ENCODE measurements at regions not wholly inside any gene's neighbourhood (a gene's known extent, or its start where the extent isn't known, plus 50 kb on each side); places are given as distances from the start of the nearest gene placed in this dataset.
A peak's percentile ranks its signal among the peaks of the same experiment; 100 is the strongest.

DNA sequence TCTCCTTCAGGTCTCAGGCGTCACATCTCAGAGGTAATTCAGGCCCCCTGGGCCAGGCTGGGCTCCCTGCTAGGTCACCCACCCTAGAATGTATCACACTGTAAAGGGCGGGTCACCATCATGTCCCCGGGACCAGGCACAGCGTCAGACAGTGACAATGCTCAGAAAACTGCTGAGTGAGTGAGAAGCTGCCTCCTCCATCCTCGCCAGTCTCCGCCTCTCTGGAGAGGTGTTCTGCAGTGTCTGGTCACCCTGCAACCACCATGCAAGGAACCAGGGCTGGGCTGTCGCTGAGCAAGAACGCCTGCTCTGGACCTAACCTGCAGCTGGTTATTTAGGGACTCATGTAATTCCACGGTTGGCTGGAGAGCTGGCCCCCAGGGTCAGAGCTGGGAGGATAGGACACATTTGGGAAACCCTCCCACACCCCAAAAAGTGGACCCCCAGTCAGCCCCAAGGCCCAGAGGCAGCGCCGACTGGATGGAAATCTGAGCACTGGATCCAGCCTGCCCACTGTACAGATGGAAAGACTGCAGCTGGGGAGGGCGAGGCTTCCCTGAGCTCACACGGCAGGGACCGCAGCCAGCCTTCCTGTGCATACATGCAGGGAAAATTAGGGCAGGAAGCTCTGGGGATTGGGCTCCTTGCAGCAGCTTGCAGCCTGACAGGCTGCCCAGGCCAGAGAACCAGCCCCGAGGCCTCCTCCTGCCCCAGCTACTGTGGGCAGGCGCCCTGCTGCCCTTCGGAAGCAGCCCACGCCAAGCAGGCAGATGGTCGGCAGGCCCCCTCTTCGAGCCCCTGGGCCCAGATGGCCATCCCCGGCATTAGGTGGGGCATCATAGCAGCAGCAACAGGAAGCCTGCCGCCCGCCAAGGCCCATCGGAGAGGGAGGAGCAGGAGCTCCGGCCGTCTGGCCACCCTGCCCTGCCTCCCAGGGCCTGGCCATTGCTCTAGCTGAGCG lies 105.4 kb upstream of the ZMIZ1 start:
- Histone ChIP-seq H3K36me3 (replicated peaks; ENCODE audit: control insufficient read depth, insufficient read depth, low read length) (no peaks in the 10 kb centered on the region), H3K4me3 (ENCODE audit: insufficient read depth, low read depth, low read length) (no peak overlapping the region), H3K27me3 (ENCODE audit: control insufficient read depth, insufficient read depth, low read length) (no peaks in the 10 kb centered on the region; the same call in 1 of the 2 replicates)
- DNase-seq = peak; percentile 63

DNA sequence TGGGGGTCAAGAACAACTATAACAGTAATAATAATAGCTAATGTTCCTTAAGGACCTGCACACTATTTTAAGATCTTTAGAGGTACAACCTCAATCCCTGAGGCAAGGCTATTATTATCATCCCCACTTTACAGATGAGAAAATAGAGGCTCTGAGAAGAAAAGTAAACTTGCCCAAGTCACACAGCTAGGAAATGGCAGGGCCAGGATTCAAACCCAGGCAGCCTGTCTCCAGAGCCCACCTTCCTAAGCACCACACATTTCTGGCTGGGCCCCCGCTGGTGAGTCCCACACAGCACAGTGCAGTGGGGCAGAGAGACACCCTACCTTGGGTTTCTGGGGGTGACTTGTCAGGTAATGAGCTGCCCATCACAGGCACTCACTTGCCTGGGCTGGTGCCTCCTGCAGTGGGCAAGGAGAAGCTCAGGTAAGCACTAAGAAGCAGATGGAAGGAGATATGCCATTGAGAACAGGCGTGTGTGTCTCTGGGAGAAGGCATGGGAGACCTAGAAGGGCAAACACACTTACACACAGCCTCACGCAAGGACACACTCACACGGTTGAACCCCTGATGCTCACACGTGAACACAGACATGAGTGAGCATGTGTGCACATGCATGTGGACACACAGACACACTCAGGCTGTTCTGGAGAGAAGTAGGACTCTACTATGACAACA lies 104.4 kb upstream of the ZMIZ1 start:
- H3K4me3 ChIP-seq (ENCODE audit: insufficient read depth, low read depth, low read length) = no peak overlapping the region
- no peaks in the 10 kb centered on the region; the same call in 1 of the 2 replicates for H3K27me3 ChIP-seq (ENCODE audit: control insufficient read depth, insufficient read depth, low read length)
- no peaks in the 10 kb centered on the region for H3K36me3 ChIP-seq (replicated peaks; ENCODE audit: control insufficient read depth, insufficient read depth, low read length)
- no peak for DNase-seq

DNA sequence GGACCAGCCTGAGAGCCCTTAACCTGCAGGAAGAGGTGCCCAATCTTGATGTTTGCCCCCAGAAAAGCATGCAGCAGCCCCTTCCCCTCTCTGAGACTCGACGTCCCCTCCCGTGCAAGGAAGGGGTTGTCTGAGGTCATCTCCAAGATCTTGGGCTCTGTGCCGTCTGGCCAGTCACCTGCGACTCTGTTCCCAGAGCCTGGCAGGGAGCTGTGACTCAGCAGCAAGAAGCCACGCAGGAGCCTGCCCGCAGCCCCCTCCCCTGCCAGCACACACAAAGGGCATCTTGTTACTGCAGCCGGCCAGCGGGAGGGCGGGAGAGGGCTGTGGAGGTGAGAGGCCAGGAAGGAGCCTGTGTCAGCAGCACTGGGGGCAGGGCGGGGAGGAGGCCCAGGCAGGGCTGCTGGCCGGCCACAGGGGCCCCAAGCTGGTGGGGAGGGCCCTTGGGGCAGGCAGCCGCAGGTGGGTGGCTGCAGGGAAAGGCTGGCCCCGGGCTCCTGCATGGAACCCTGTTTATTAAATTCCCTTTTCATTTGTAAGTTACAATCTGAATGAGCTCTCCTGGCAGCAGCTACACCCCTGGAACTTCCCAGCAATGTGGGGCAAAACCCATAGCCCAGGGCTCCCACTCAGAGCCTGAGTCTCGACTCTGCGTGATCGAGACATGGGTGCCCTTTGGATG lies 103.7 kb upstream of the ZMIZ1 start:
- no peaks in the 10 kb centered on the region for H3K36me3 ChIP-seq (replicated peaks; ENCODE audit: control insufficient read depth, insufficient read depth, low read length)
- peak; percentile 94 for DNase-seq
- no peaks in the 10 kb centered on the region; the same call in 1 of the 2 replicates for H3K27me3 ChIP-seq (ENCODE audit: control insufficient read depth, insufficient read depth, low read length)
- H3K4me3 ChIP-seq (ENCODE audit: insufficient read depth, low read depth, low read length) = no peak overlapping the region

DNA sequence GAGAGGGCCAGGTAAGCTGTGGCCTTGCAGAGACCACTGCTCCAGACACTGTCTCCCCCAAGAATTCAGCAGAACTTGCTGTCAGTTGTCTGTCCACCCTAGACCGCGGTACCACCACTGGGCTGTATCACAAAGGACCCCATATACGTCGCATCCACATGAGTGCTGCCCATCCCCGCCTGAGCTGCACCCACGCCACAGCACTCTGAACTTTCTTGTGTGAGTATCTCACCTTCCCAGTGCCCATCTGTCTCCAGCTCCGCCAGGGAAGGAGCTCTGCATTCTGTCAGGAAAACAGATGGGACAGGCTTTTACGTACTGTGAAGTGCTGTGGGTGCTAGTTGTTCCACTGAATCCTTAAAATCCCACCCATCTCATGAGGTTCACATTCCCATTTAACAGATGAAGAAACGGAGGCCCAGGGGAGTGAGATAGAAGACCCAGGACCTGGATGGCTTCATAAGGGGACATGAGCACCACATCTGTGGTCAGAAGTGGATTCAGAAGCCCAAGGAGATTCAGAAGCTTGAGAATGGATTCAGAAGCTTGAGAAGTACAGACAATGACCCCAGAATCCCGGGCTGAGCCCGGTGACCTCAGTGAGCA lies 102.5 kb upstream of the ZMIZ1 start:
- DNase-seq = no peak
- Histone ChIP-seq H3K36me3 (replicated peaks; ENCODE audit: control insufficient read depth, insufficient read depth, low read length) (no peaks in the 10 kb centered on the region), H3K27me3 (ENCODE audit: control insufficient read depth, insufficient read depth, low read length) (no peaks in the 10 kb centered on the region), H3K4me3 (ENCODE audit: insufficient read depth, low read depth, low read length) (no peak overlapping the region)

DNA sequence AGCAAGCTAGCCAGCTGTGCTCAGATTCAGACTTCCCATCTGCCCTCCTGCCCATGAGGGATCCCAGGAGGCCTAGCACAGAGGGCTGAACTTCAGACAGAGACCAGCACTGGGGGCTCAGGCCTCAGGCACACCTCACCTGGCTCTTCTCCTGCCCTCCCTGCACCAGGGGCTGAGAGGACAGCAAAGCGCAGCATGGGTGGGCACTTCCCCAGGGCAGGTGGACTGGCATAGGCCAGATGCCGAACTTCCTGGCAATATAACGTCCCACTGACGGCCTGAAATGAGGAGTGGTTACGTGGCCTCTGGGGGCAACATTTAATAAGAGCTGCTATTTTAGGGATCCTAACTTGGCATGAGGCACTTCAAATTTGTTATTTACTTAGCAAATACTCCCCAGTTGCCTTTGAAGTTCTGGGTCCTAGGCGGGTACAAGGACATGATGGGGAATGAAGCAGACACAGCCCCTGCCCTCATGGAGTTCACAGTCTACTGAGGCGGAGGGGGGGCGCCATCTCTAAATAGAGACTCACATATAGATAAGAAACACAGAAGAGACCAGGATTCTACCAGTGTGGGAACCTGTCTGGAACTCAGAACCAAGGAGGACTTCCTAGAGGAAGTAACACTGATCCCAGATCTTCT lies 101.8 kb upstream of the ZMIZ1 start:
- no peak for DNase-seq
- no peaks in the 10 kb centered on the region for H3K27me3 ChIP-seq (ENCODE audit: control insufficient read depth, insufficient read depth, low read length)
- H3K4me3 ChIP-seq (ENCODE audit: insufficient read depth, low read depth, low read length) = no peak overlapping the region
- H3K36me3 ChIP-seq (replicated peaks; ENCODE audit: control insufficient read depth, insufficient read depth, low read length) = no peaks in the 10 kb centered on the region

DNA sequence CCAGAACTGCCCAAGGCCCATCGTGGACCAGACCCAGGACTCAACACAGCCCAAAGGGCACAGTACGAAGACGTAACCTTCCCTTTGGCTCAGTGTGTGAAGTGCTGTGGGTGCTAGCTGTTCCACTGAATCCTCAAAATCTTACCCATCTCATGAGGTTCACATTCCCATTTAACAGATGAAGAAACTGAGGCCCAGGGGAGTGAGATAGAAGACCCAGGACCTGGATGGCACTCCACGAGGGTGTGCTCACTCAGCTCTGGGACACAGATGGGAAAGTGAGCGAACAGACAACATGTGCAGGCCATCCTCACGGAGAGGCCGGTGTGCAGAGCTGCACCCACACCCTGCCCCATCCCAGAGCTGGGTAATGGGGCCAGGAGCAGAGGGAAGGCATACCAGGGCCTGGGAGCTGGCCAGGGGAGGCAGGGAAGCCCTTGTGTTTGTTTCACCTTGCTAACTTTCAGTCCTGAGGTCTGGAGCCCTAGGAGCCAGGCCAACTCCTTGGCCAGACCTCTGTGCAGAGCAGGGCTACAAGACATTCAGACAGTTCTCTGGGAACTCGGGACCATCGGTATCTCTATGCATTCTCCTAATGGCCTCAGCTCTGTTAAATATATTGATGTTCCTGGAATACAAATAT lies 100.3 kb upstream of the ZMIZ1 start:
- Histone ChIP-seq H3K4me3 (ENCODE audit: insufficient read depth, low read depth, low read length) (no peak overlapping the region), H3K36me3 (replicated peaks; ENCODE audit: control insufficient read depth, insufficient read depth, low read length) (no peaks in the 10 kb centered on the region), H3K27me3 (ENCODE audit: control insufficient read depth, insufficient read depth, low read length) (no peaks in the 10 kb centered on the region)
- no peak for DNase-seq

DNA sequence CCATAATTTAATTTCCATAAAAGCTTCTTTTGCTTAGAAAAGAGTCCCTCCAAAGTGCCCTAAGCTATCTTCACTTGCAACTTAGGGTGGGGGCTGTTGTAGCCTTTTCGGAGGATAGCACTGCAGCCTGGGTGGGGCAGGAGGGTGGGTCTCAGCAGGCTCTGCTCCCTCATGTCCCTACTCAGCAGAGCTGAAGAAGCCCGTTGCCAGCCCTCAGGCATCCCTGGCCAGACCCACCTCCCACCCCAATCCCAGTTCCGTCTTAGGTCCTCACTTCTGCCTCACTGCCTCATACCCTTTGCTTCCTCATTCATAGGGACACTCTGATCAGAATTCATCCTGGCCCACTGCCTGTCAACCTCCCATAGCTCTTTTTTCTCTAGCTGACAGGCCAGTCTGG lies 99.8 kb upstream of the ZMIZ1 start:
- H3K27me3 ChIP-seq (ENCODE audit: control insufficient read depth, insufficient read depth, low read length) = no peaks in the 10 kb centered on the region
- no peaks in the 10 kb centered on the region for H3K36me3 ChIP-seq (replicated peaks; ENCODE audit: control insufficient read depth, insufficient read depth, low read length)
- no peak for DNase-seq
- no peak overlapping the region for H3K4me3 ChIP-seq (ENCODE audit: insufficient read depth, low read depth, low read length)

DNA sequence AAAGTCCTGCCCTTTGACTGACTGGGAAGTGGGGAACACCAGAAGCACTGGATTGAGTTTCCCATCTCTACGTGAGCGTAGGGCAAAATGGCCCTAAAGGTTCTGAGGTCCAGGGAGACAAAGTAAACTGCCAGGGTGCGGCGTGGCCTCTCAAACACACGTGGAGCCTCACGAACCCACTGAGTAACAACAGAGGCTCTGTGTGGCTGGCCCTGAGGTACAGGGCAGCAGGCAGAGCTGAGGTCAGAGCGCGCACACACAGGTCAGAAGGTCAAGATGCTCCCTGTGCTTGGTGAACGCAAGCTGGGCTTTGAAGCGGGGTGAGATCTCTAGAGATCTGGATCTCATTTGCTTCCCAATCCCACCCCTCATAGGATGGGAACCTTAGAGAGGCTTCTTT lies 99.0 kb upstream of the ZMIZ1 start:
- Histone ChIP-seq H3K4me3 (ENCODE audit: insufficient read depth, low read depth, low read length) (no peak overlapping the region), H3K27me3 (ENCODE audit: control insufficient read depth, insufficient read depth, low read length) (no peaks in the 10 kb centered on the region), H3K36me3 (replicated peaks; ENCODE audit: control insufficient read depth, insufficient read depth, low read length) (no peaks in the 10 kb centered on the region)
- DNase-seq = no peak

DNA sequence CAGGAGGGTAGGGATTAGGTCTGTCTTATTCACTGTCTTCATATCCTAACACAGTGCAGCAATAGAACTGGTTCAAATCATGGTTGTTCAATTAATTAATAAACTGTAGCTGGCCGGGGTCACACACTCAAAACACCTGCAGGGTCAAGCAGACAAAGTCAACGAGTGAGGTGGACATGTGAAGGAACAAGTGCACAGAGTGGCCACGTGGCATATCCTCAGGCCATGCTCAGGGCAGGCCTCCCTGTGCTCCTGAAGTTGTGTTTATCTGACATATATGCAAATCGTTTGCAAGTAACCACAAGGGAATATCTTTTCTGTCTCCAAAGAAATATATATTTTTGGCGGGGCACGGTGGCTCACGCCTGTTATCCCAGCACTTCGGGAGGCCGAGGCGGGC lies 98.5 kb upstream of the ZMIZ1 start:
- DNase-seq = no peak
- Histone ChIP-seq H3K36me3 (replicated peaks; ENCODE audit: control insufficient read depth, insufficient read depth, low read length) (no peaks in the 10 kb centered on the region), H3K4me3 (ENCODE audit: insufficient read depth, low read depth, low read length) (no peak overlapping the region), H3K27me3 (ENCODE audit: control insufficient read depth, insufficient read depth, low read length) (no peaks in the 10 kb centered on the region)

DNA sequence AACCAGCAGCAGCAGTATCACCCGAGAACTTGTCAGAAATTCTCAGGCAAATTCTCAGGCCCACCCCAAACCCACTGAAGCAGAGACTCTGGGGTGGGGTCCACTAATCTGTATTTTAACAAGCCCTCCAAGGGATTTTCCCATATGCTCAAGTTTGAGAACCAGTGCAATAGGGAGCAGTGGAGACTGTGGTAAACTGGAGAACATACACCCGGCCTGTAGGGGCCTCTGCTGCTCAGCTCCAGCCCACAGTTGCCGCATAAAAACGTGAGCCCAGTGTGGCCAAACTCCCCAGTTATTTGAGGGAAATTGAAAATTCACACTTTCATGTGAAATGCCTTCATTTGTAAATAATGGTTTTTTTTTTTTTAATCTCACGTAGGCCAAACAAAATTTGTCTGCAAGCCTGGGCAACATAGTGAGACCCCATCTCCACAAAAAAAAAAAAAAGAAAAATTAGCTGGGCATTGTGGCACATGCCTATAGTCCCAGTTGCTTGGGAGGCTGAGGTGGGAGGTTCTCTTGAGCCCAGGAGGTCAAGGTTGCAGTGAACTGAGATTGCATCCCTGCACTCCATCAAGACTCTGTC lies 97.6 kb upstream of the ZMIZ1 start:
- H3K27me3 ChIP-seq (ENCODE audit: control insufficient read depth, insufficient read depth, low read length) = no peaks in the 10 kb centered on the region
- H3K36me3 ChIP-seq (replicated peaks; ENCODE audit: control insufficient read depth, insufficient read depth, low read length) = no peaks in the 10 kb centered on the region
- H3K4me3 ChIP-seq (ENCODE audit: insufficient read depth, low read depth, low read length) = no peak overlapping the region
- no peak for DNase-seq

DNA sequence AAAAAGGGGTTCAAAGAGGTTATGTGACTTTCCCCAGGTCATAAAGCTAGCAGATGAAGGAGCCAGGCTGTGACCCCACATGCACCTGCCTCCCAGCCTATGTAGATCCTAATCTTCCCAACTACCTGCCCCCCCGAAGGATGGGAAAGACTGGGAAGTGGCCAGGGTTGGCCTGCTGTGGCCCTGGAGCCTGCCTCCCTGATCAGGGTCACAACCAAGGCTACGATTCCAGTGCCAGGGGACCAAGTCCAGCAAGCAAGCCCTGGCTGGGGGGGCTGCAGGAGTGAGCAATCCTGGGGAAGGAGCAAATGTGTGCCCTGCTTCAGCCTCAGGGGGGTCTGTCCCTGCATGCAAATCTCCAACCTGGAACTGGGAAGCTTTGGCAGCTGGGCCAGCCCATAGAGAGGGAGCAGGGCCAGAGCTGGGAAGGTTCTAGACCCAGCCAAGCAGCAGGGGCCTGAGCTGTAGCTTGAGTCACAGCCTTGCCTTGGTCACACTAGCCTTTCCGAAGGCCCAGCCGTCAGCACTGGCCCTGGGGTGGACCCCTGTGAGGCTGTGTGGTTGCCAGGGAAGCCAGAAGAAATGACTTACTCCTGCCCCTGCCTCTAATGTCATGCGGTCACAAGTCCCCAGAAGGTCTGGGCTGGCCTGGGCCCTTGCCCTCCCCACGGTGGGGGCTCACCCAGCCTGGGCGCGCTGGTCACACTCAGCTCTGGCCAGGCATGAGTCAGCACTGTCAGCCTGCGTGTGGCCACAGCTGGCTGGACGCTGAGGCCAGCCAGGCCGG lies 96.4 kb upstream of the ZMIZ1 start:
- H3K27me3 ChIP-seq (ENCODE audit: control insufficient read depth, insufficient read depth, low read length) = no peaks in the 10 kb centered on the region
- H3K36me3 ChIP-seq (replicated peaks; ENCODE audit: control insufficient read depth, insufficient read depth, low read length) = no peaks in the 10 kb centered on the region
- DNase-seq = peak; percentile 73
- no peak overlapping the region for H3K4me3 ChIP-seq (ENCODE audit: insufficient read depth, low read depth, low read length)

DNA sequence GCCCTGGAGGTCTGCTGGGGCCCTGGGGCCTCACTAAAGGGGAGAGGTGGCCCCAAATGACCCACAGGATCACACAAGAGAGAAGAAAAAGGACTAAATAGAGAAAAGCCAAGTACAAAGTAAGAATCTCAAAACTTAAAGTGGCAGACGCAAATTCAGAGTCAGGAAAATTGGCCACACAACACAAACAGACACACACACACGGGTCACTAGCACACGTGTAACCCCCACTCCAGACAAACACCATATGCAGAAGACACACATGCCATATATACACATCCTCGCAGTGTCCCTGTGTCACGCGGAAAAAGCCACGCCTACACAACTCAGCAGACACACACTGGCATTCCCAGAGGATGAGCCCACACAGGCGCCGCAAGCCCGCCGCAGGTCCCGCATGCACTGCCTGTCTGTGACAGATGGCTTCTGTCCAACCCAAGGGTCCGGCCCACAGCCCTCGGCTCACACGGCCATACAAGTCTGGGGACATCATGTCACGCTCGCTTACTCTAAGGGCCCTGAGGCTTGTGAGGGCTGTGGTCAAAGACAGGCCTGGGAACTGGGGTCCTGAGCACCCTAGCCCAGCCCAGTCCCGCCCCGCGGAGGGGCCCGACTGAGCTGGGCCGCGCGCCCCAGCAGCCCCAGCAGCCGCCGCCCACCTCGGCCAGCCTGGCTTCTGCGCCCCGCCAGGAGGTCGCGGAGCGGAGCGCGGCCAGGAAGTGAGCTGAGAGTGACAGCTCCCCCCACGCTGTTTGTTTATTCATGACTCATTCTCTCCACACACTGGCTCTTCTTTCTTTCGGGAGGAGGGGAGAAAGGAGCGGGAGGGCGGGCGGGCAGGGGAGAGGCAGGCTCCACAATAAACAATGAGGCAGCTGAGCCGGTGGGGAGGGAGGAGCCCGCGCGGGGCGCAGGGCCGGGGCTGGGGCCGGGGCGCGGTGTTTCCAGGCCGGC lies 95.5 kb upstream of the ZMIZ1 start:
- Histone ChIP-seq H3K36me3 (replicated peaks; ENCODE audit: control insufficient read depth, insufficient read depth, low read length) (no peaks in the 10 kb centered on the region), H3K27me3 (ENCODE audit: control insufficient read depth, insufficient read depth, low read length) (no peaks in the 10 kb centered on the region), H3K4me3 (ENCODE audit: insufficient read depth, low read depth, low read length) (peak overlapping the region; percentile 45)
- peak; percentile 96 for DNase-seq

All from H7 (cell line).